HepG2 (cell line): ENCODE measurements at regions not wholly inside any gene's neighbourhood (a gene's known extent, or its start where the extent isn't known, plus 50 kb on each side); places are given as distances from the start of the nearest gene placed in this dataset.

Experiments used
- ARID2 ChIP-seq: sonication (generic); formaldehyde crosslinking; IDR thresholded peaks from 2 replicates; pipeline ENCODE4 v1.8.1; 2022; ENCODE audit warnings: mild to moderate bottlenecking, missing genetic modification reagents, borderline replicate concordance
- EHMT2 ChIP-seq: fragments of 200-600 bp; sonication (generic); IDR thresholded peaks from 2 replicates; pipeline ENCODE4 v1.7.0; 2017; ENCODE audit warnings: antibody characterized with exemption, low read depth, low read length, borderline replicate concordance
- ESRRA ChIP-seq: sonication (generic); formaldehyde crosslinking; IDR thresholded peaks from 2 replicates; pipeline ENCODE4 v1.5.1; 2020; ENCODE audit warnings: mild to moderate bottlenecking, low read depth, missing genetic modification reagents
- MAFK ChIP-seq, 2 experiments: IDR thresholded peaks in 1 of 2; conservative IDR thresholded peaks in 1 of 2; 2 replicates each; pipeline ENCODE4 v1.6.1; 2011; ENCODE audit warnings: improper control_type of control experiment in 2 of 2, low read length in 2 of 2
- ZFX ChIP-seq: sonication (generic); formaldehyde crosslinking; IDR thresholded peaks from 2 replicates; pipeline ENCODE4 v1.4.0; 2020; ENCODE audit warnings: mild to moderate bottlenecking, low read depth, missing genetic modification reagents, moderate library complexity
- ZNF292 ChIP-seq: sonication (generic); formaldehyde crosslinking; IDR thresholded peaks from 2 replicates; pipeline ENCODE4 v1.8.1; 2022; ENCODE audit warnings: mild to moderate bottlenecking, low read depth, missing genetic modification reagents, borderline replicate concordance
- TF ChIP-seq, protein P1 (sequence below): sonication (generic); formaldehyde crosslinking; IDR thresholded peaks from 2 replicates; pipeline ENCODE4 v1.5.0; 2020; ENCODE audit warnings: mild to moderate bottlenecking, missing genetic modification reagents, moderate library complexity
- TF ChIP-seq, protein P2 (sequence below): sonication (generic); formaldehyde crosslinking; IDR thresholded peaks from one replicate; pipeline ENCODE4 v1.5.1; 2020; ENCODE audit warnings: mild to moderate bottlenecking, missing genetic modification reagents; ENCODE audit errors: not compliant biosample characterization

DNA sequence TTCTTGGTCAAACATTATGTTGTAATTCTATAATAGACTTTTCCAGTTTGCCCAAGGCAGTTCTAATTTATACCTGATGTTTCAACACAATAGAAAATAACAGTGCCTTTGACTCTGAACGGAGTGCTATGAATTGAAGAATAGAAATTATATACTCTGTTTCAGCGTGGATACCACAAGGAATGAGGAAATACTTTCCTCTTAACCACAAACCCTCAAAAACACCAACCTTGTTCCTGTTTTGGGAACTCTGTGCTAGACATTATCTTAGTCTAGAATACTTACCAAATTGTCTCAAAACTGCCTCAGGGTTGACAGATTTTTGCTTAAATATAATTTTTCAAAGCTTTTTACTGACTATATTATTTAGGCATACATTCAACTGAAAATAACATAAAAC, 1629.3 kb downstream of the MRPL39 start:
- TF ChIP-seq ARID2 (CRISPR knock-in tag): no peak
- TF ChIP-seq, protein P1, sequence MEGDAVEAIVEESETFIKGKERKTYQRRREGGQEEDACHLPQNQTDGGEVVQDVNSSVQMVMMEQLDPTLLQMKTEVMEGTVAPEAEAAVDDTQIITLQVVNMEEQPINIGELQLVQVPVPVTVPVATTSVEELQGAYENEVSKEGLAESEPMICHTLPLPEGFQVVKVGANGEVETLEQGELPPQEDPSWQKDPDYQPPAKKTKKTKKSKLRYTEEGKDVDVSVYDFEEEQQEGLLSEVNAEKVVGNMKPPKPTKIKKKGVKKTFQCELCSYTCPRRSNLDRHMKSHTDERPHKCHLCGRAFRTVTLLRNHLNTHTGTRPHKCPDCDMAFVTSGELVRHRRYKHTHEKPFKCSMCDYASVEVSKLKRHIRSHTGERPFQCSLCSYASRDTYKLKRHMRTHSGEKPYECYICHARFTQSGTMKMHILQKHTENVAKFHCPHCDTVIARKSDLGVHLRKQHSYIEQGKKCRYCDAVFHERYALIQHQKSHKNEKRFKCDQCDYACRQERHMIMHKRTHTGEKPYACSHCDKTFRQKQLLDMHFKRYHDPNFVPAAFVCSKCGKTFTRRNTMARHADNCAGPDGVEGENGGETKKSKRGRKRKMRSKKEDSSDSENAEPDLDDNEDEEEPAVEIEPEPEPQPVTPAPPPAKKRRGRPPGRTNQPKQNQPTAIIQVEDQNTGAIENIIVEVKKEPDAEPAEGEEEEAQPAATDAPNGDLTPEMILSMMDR (CRISPR knock-in tag): no peak
- no peak for TF ChIP-seq ESRRA
- no peak for TF ChIP-seq EHMT2
- TF ChIP-seq ZFX (CRISPR knock-in tag): no peak
- TF ChIP-seq, protein P2, sequence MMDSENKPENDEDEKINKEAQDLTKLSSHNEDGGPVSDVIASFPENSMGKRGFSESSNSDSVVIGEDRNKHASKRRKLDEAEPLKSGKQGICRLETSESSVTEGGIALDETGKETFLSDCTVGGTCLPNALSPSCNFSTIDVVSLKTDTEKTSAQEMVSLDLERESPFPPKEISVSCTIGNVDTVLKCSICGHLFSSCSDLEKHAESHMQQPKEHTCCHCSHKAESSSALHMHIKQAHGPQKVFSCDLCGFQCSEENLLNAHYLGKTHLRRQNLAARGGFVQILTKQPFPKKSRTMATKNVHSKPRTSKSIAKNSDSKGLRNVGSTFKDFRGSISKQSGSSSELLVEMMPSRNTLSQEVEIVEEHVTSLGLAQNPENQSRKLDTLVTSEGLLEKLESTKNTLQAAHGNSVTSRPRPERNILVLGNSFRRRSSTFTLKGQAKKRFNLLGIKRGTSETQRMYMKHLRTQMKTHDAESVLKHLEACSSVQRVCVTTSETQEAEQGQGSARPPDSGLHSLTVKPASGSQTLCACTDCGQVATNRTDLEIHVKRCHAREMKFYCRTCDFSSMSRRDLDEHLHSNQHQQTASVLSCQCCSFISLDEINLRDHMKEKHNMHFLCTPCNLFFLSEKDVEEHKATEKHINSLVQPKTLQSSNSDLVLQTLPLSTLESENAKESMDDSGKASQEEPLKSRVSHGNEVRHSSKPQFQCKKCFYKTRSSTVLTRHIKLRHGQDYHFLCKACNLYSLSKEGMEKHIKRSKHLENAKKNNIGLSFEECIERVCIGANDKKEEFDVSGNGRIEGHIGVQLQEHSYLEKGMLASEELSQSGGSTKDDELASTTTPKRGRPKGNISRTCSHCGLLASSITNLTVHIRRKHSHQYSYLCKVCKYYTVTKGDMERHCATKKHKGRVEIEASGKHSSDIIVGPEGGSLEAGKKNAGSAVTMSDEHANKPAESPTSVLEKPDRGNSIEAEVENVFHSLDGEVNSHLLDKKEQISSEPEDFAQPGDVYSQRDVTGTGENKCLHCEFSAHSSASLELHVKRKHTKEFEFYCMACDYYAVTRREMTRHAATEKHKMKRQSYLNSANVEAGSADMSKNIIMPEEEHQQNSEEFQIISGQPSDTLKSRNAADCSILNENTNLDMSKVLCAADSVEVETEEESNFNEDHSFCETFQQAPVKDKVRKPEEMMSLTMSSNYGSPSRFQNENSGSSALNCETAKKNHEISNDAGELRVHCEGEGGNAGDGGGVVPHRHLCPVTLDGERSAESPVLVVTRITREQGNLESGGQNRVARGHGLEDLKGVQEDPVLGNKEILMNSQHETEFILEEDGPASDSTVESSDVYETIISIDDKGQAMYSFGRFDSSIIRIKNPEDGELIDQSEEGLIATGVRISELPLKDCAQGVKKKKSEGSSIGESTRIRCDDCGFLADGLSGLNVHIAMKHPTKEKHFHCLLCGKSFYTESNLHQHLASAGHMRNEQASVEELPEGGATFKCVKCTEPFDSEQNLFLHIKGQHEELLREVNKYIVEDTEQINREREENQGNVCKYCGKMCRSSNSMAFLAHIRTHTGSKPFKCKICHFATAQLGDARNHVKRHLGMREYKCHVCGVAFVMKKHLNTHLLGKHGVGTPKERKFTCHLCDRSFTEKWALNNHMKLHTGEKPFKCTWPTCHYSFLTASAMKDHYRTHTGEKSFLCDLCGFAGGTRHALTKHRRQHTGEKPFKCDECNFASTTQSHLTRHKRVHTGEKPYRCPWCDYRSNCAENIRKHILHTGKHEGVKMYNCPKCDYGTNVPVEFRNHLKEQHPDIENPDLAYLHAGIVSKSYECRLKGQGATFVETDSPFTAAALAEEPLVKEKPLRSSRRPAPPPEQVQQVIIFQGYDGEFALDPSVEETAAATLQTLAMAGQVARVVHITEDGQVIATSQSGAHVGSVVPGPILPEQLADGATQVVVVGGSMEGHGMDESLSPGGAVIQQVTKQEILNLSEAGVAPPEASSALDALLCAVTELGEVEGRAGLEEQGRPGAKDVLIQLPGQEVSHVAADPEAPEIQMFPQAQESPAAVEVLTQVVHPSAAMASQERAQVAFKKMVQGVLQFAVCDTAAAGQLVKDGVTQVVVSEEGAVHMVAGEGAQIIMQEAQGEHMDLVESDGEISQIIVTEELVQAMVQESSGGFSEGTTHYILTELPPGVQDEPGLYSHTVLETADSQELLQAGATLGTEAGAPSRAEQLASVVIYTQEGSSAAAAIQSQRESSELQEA (CRISPR knock-in tag): no peak
- TF ChIP-seq MAFK (conservative IDR thresholded peaks at IDR 0.05 in 1 of 2, IDR thresholded peaks at IDR 0.05 in 1 of 2; ENCODE audit: low read length in 2 of 2): no peak
- TF ChIP-seq ZNF292: no peak
